HFF-Myc (cell line): ENCODE measurements at regions not wholly inside any gene's neighbourhood (a gene's known extent, or its start where the extent isn't known, plus 50 kb on each side); places are given as distances from the start of the nearest gene placed in this dataset.

Experiments
- DNase-seq: peaks from one replicate; pipeline ENCODE4 v3.0.0-alpha.2; 2011; ENCODE audit warnings: low read depth; ENCODE audit errors: extremely low read depth
- H3K4me3 ChIP-seq: replicated peaks from 2 replicates; pipeline ENCODE4 v1.5.1; 2011; ENCODE audit warnings: low read depth, mild to moderate bottlenecking, control low read depth, low read length
- CTCF ChIP-seq: IDR thresholded peaks from 2 replicates; pipeline ENCODE4 v1.5.1; 2012; ENCODE audit warnings: mild to moderate bottlenecking, low read depth, low read length, control low read depth; ENCODE audit errors: missing control alignments

- no peak overlapping the region for H3K4me3 ChIP-seq
- TF ChIP-seq CTCF, result no peak
- no peak for DNase-seq
Observed at GRCh38 chr4:57291911-57292310, 181.7 kb upstream of the IGFBP7 start.

- TF ChIP-seq CTCF, result no peak
- H3K4me3 ChIP-seq, result no peak overlapping the region
- no peak for DNase-seq
Observed at GRCh38 chr4:57287687-57288604, 177.8 kb upstream of the IGFBP7 start.

- H3K4me3 ChIP-seq, result no peak overlapping the region
- no peak for DNase-seq
- TF ChIP-seq CTCF, result no peak
Observed at GRCh38 chr4:57282933-57283310, 172.7 kb upstream of the IGFBP7 start.

- DNase-seq, result no peak
- TF ChIP-seq CTCF, result no peak
- H3K4me3 ChIP-seq, result no peak overlapping the region
Observed at GRCh38 chr4:57280481-57280880, 170.3 kb upstream of the IGFBP7 start.

GRCh38 chr4:57278780-57279179 is 168.6 kb upstream of the IGFBP7 start:
- no peak for TF ChIP-seq CTCF
- no peak overlapping the region for H3K4me3 ChIP-seq
- DNase-seq, result no peak

- H3K4me3 ChIP-seq, result no peak overlapping the region
- DNase-seq, result no peak
- TF ChIP-seq CTCF, result no peak
Observed at GRCh38 chr4:57274082-57274481, 163.9 kb upstream of the IGFBP7 start.
